ENCODE measurements at regions not wholly inside any gene's neighbourhood (a gene's known extent, or its start where the extent isn't known, plus 50 kb on each side); places are given as distances from the start of the nearest gene placed in this dataset.

DNA sequence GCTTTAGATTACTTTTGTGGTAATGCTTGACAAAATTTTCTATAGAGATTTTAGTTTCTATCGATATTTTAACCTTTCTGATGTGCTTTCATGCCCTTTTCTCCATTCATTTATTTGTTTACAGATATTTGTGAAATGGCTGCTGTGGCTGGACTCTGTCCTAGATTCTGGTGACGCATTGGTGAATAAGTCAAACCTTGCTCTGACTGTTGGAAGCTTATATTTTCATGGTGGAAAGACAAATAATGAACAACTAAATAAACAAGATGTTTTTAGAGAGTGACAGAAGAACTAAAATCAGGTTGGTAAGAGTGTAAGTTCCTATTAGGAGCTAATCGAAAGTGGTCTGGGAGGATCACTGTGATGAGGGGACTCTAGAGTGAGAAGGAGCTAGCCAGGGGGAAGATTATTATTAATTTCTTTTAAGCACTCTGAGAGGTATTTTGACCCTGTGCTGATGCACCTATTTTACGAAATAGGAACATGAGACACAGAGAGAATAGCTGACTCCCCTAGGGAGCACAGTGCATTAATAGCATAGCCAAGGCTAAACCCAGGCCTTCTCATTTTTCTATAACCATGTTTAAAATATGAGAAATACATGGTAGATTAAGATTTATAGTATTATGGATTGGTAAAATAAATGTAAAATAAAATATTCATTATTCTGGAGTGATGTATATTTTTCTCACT, 411.9 kb upstream of the ARRDC3 start:
- Histone ChIP-seq H3K27ac (ENCODE audit: low read depth, low read length) (no peak overlapping the region), H3K27me3 (ENCODE audit: control insufficient read depth, low read length) (no peaks in the 10 kb centered on the region), H3K4me3 (ENCODE audit: low read length) (no peak overlapping the region), H4K20me1 (ENCODE audit: control insufficient read depth, insufficient read depth, low read depth, low read length) (no peaks in the 10 kb centered on the region), H3K79me2 (ENCODE audit: control insufficient read depth, low read length) (no peaks in the 10 kb centered on the region), H3F3A (ENCODE audit: control insufficient read depth, insufficient read depth) (no peaks in the 10 kb centered on the region), H3K36me3 (ENCODE audit: control insufficient read depth, low read length) (no peaks in the 10 kb centered on the region), H3K9me2 (replicated peaks; ENCODE audit: control insufficient read depth, low read length) (no peaks in the 10 kb centered on the region), H3K9me3 (ENCODE audit: control insufficient read depth, insufficient read depth, low read length) (no peaks in the 10 kb centered on the region), H3K4me1 (ENCODE audit: control insufficient read depth, low read length) (no peaks in the 10 kb centered on the region), H3K4me2 (ENCODE audit: low read length) (no peak overlapping the region)
- TF ChIP-seq EZH2phosphoT487 (IDR thresholded peaks at IDR 0.05; ENCODE audit: borderline replicate concordance, low read length): no peak
- TF ChIP-seq, protein P1, sequence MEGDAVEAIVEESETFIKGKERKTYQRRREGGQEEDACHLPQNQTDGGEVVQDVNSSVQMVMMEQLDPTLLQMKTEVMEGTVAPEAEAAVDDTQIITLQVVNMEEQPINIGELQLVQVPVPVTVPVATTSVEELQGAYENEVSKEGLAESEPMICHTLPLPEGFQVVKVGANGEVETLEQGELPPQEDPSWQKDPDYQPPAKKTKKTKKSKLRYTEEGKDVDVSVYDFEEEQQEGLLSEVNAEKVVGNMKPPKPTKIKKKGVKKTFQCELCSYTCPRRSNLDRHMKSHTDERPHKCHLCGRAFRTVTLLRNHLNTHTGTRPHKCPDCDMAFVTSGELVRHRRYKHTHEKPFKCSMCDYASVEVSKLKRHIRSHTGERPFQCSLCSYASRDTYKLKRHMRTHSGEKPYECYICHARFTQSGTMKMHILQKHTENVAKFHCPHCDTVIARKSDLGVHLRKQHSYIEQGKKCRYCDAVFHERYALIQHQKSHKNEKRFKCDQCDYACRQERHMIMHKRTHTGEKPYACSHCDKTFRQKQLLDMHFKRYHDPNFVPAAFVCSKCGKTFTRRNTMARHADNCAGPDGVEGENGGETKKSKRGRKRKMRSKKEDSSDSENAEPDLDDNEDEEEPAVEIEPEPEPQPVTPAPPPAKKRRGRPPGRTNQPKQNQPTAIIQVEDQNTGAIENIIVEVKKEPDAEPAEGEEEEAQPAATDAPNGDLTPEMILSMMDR (IDR thresholded peaks at IDR 0.05; ENCODE audit: low read depth, low read length, poor library complexity, severe bottlenecking): no peak

DNA sequence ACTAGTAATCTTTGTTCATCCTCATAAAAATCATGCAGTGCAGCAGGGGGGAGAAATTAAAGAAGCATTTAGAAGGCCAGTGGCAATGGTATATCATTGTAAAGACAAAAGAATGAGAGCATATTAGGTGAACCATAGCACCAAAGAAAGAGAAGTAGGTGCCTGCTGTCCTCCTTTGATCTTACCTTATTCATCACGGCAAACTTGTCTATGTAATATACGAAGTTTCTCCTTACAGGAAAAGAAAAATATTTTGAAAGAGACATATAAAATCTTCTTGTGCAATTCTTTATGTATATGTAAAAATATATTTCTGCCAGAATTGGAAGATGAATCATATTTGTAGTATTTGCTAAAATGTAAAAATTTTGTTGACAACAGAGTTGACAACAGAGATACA, 411.3 kb upstream of the ARRDC3 start:
- Histone ChIP-seq H4K20me1 (ENCODE audit: control insufficient read depth, insufficient read depth, low read depth, low read length) (no peaks in the 10 kb centered on the region), H3K4me2 (ENCODE audit: low read length) (no peak overlapping the region), H3K4me1 (ENCODE audit: control insufficient read depth, low read length) (no peaks in the 10 kb centered on the region), H3K27ac (ENCODE audit: low read depth, low read length) (no peak overlapping the region), H3F3A (ENCODE audit: control insufficient read depth, insufficient read depth) (no peaks in the 10 kb centered on the region), H3K79me2 (ENCODE audit: control insufficient read depth, low read length) (no peaks in the 10 kb centered on the region), H3K4me3 (ENCODE audit: low read length) (no peak overlapping the region), H3K9me2 (replicated peaks; ENCODE audit: control insufficient read depth, low read length) (no peaks in the 10 kb centered on the region), H3K9me3 (ENCODE audit: control insufficient read depth, insufficient read depth, low read length) (no peaks in the 10 kb centered on the region), H3K27me3 (ENCODE audit: control insufficient read depth, low read length) (no peaks in the 10 kb centered on the region), H3K36me3 (ENCODE audit: control insufficient read depth, low read length) (no peaks in the 10 kb centered on the region)
- TF ChIP-seq, protein P1 (IDR thresholded peaks at IDR 0.05; ENCODE audit: low read depth, low read length, poor library complexity, severe bottlenecking): no peak
- no peak for TF ChIP-seq EZH2phosphoT487 (IDR thresholded peaks at IDR 0.05; ENCODE audit: borderline replicate concordance, low read length)

DNA sequence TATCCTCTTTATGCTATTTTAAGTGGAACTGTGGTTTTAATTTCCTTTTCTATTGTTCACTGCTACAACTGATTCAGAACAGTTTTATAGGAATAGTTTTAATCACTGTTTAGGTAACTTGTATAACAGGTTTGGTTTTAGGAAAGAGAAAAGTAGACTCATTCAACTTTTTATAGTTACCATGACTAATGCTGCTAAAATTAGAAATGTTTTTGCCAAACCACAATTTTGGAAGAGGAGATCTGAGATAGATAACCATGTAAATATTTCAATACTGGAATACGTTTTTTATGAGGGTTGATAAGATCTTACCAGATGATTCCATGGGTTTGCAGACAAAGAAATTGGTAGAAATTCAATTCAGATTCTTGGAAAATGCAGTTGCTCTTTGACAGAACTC, 404.6 kb upstream of the ARRDC3 start:
- no peak for TF ChIP-seq EZH2phosphoT487 (IDR thresholded peaks at IDR 0.05; ENCODE audit: borderline replicate concordance, low read length)
- TF ChIP-seq, protein P1 (IDR thresholded peaks at IDR 0.05; ENCODE audit: low read depth, low read length, poor library complexity, severe bottlenecking): no peak

More for the DNA sequence above, 404.6 kb upstream of the ARRDC3 start:
- no peak overlapping the region for H3K4me2 ChIP-seq (ENCODE audit: low read length)
- H3F3A ChIP-seq (ENCODE audit: control insufficient read depth, insufficient read depth): no peaks in the 10 kb centered on the region
- H3K27ac ChIP-seq (ENCODE audit: low read depth, low read length): no peak overlapping the region
- H4K20me1 ChIP-seq (ENCODE audit: control insufficient read depth, insufficient read depth, low read depth, low read length): no peaks in the 10 kb centered on the region
- H3K9me3 ChIP-seq (ENCODE audit: control insufficient read depth, insufficient read depth, low read length): no peaks in the 10 kb centered on the region
- no peaks in the 10 kb centered on the region for H3K4me1 ChIP-seq (ENCODE audit: control insufficient read depth, low read length)
- no peak overlapping the region for H3K4me3 ChIP-seq (ENCODE audit: low read length)
- no peaks in the 10 kb centered on the region for H3K36me3 ChIP-seq (ENCODE audit: control insufficient read depth, low read length)
- H3K9me2 ChIP-seq (replicated peaks; ENCODE audit: control insufficient read depth, low read length): no peaks in the 10 kb centered on the region
- no peaks in the 10 kb centered on the region for H3K27me3 ChIP-seq (ENCODE audit: control insufficient read depth, low read length)
- H3K79me2 ChIP-seq (ENCODE audit: control insufficient read depth, low read length): no peaks in the 10 kb centered on the region

Data from DOHH2 (cell line).